ENCODE measurements at regions not wholly inside any gene's neighbourhood (a gene's known extent, or its start where the extent isn't known, plus 50 kb on each side); places are given as distances from the start of the nearest gene placed in this dataset.

GRCh38 chr6:104574135-104574750 is 285.5 kb downstream of the HACE1 start:
- TF ChIP-seq GATA3 (IDR thresholded peaks at IDR 0.05; ENCODE audit: low read depth, low read length) (no peak), GATA2 (IDR thresholded peaks at IDR 0.05; ENCODE audit: low read depth, low read length) (no peak)

Measured in SH-SY5Y (cell line).